Fibroblast of upper back skin (primary cell): ENCODE measurements at regions not wholly inside any gene's neighbourhood (a gene's known extent, or its start where the extent isn't known, plus 50 kb on each side); places are given as distances from the start of the nearest gene placed in this dataset.
"Not testable (repeated sequence)": the region's sequence is repeated elsewhere in the genome, so short reads cannot be mapped to it uniquely, and the experiment has no call there.

Source experiments
- DNase-seq: peaks from one replicate; pipeline ENCODE4 v3.0.0-alpha.2; 2013

GRCh38 chr16:9348912-9349311, 257.5 kb downstream of the HAPSTR1 start:
- DNase-seq, result no peak

GRCh38 chr16:9349373-9349960, 258.0 kb downstream of the HAPSTR1 start:
- not testable (repeated sequence) for DNase-seq

GRCh38 chr16:9350119-9350799, 258.8 kb downstream of the HAPSTR1 start:
- DNase-seq, result not testable (repeated sequence)

- no peak for DNase-seq
Observed at GRCh38 chr16:9351440-9351839, 260.0 kb downstream of the HAPSTR1 start.

GRCh38 chr16:9351841-9352434, 260.5 kb downstream of the HAPSTR1 start:
- no peak for DNase-seq

- no peak for DNase-seq
Observed at GRCh38 chr16:9357829-9358228, 266.4 kb downstream of the HAPSTR1 start.

- no peak for DNase-seq
Observed at GRCh38 chr16:9360075-9360474, 268.6 kb downstream of the HAPSTR1 start.

GRCh38 chr16:9362050-9362449, 270.6 kb downstream of the HAPSTR1 start:
- no peak for DNase-seq

GRCh38 chr16:9362604-9363003, 271.2 kb downstream of the HAPSTR1 start:
- DNase-seq, result no peak

GRCh38 chr16:9363520-9363919, 272.1 kb downstream of the HAPSTR1 start:
- no peak for DNase-seq

- DNase-seq, result no peak
Observed at GRCh38 chr16:9364721-9365369, 273.4 kb downstream of the HAPSTR1 start.

GRCh38 chr16:9365370-9365728, 273.9 kb downstream of the HAPSTR1 start:
- DNase-seq, result no peak

- no peak for DNase-seq
Observed at GRCh38 chr16:9366048-9366969, 274.9 kb downstream of the HAPSTR1 start.

- no peak for DNase-seq
Observed at GRCh38 chr16:9370061-9370491, 278.6 kb downstream of the HAPSTR1 start.

GRCh38 chr16:9371713-9372448, 280.4 kb downstream of the HAPSTR1 start:
- DNase-seq, result no peak

- no peak for DNase-seq
Observed at GRCh38 chr16:9372934-9373890, 281.8 kb downstream of the HAPSTR1 start.

- DNase-seq, result no peak
Observed at GRCh38 chr16:9374061-9374460, 282.6 kb downstream of the HAPSTR1 start.

- no peak for DNase-seq
Observed at GRCh38 chr16:9378876-9379275, 287.4 kb downstream of the HAPSTR1 start.

- no peak for DNase-seq
Observed at GRCh38 chr16:9380221-9380620, 288.8 kb downstream of the HAPSTR1 start.

GRCh38 chr16:9381399-9381798, 290.0 kb downstream of the HAPSTR1 start:
- DNase-seq, result no peak

- DNase-seq, result no peak
Observed at GRCh38 chr16:9381905-9382304, 290.5 kb downstream of the HAPSTR1 start.
